ENCODE measurements at regions not wholly inside any gene's neighbourhood (a gene's known extent, or its start where the extent isn't known, plus 50 kb on each side); places are given as distances from the start of the nearest gene placed in this dataset.

- Histone ChIP-seq H3K9me3 (ENCODE audit: control insufficient read depth in 1 of 2, low read length in 2 of 2) (no peaks in the 10 kb centered on the region), H3K4me3 (ENCODE audit: low read length in 2 of 2) (no peak overlapping the region), H3K36me3 (ENCODE audit: insufficient read depth, low read length) (no peaks in the 10 kb centered on the region), H3K4me1 (ENCODE audit: insufficient read depth, low read length) (no peaks in the 10 kb centered on the region), H3K27me3 (ENCODE audit: insufficient read depth, low read length) (no peaks in the 10 kb centered on the region), H3K27ac (ENCODE audit: low read depth, low read length) (no peak overlapping the region)
- Mint-ChIP-seq H3K4me1 (no peaks in the 10 kb centered on the region), H3K27ac (no peak overlapping the region), H3K4me3 (no peak overlapping the region), H3K27me3 (no peaks in the 10 kb centered on the region), H3K9me3 (peaks cover 0 to 2% (median 0%) of the 10 kb centered on the region in 8 donors), H3K36me3 (no peaks in the 10 kb centered on the region)
- DNase-seq, result no peak
- ChIA-PET POLR2A (ENCODE audit: partially characterized antibody) (no interaction called here), CTCF (ENCODE audit: partially characterized antibody) (no interaction called here)
- intact Hi-C loops (cut with micrococcal nuclease), result no loop called here
These were observed 183.5 kb downstream of the UQCRFS1 start for GRCh38 chr19:29029268-29029958.

GRCh38 chr19:29022599-29022998 lies 190.4 kb downstream of the UQCRFS1 start:
- no peak overlapping the region for H3K4me3 ChIP-seq (ENCODE audit: low read length in 2 of 2)
- H3K4me1 ChIP-seq (ENCODE audit: insufficient read depth, low read length), result no peaks in the 10 kb centered on the region
- Mint-ChIP-seq H3K4me1 (no peaks in the 10 kb centered on the region), H3K9me3 (peaks cover 0 to 1% (median 0%) of the 10 kb centered on the region in 8 donors), H3K27me3 (no peaks in the 10 kb centered on the region), H3K27ac (no peak overlapping the region), H3K36me3 (no peaks in the 10 kb centered on the region), H3K4me3 (no peak overlapping the region)
- no peaks in the 10 kb centered on the region for H3K27me3 ChIP-seq (ENCODE audit: insufficient read depth, low read length)
- intact Hi-C loops (cut with micrococcal nuclease), result no loop called here
- H3K27ac ChIP-seq (ENCODE audit: low read depth, low read length), result no peak overlapping the region
- ChIA-PET CTCF (ENCODE audit: partially characterized antibody) (no interaction called here), POLR2A (ENCODE audit: partially characterized antibody) (no interaction called here)
- no peaks in the 10 kb centered on the region for H3K9me3 ChIP-seq (ENCODE audit: control insufficient read depth in 1 of 2, low read length in 2 of 2)
- DNase-seq, result no peak
- H3K36me3 ChIP-seq (ENCODE audit: insufficient read depth, low read length), result no peaks in the 10 kb centered on the region

- H3K27ac Mint-ChIP-seq, result no peak overlapping the region
- POLR2A ChIA-PET (ENCODE audit: partially characterized antibody), result no interaction called here
- Histone ChIP-seq H3K4me1 (ENCODE audit: insufficient read depth, low read length) (no peaks in the 10 kb centered on the region), H3K9me3 (ENCODE audit: control insufficient read depth in 1 of 2, low read length in 2 of 2) (no peaks in the 10 kb centered on the region), H3K4me3 (ENCODE audit: low read length in 2 of 2) (no peak overlapping the region), H3K27ac (ENCODE audit: low read depth, low read length) (no peak overlapping the region), H3K27me3 (ENCODE audit: insufficient read depth, low read length) (no peaks in the 10 kb centered on the region), H3K36me3 (ENCODE audit: insufficient read depth, low read length) (no peaks in the 10 kb centered on the region)
- H3K27me3 Mint-ChIP-seq, result no peaks in the 10 kb centered on the region
- intact Hi-C loops (cut with micrococcal nuclease), result no loop called here
- H3K4me1 Mint-ChIP-seq, result no peaks in the 10 kb centered on the region
- H3K4me3 Mint-ChIP-seq, result no peak overlapping the region
- no peak for DNase-seq
- CTCF ChIA-PET (ENCODE audit: partially characterized antibody), result no interaction called here
- H3K36me3 Mint-ChIP-seq, result no peaks in the 10 kb centered on the region
- peaks cover 0 to 1% (median 0%) of the 10 kb centered on the region in 8 donors for H3K9me3 Mint-ChIP-seq
These were observed 190.8 kb downstream of the UQCRFS1 start for GRCh38 chr19:29022165-29022564.

- intact Hi-C loops (cut with micrococcal nuclease), result no loop called here
- no peaks in the 10 kb centered on the region for H3K4me1 Mint-ChIP-seq
- Histone ChIP-seq H3K4me3 (ENCODE audit: low read length in 2 of 2) (no peak overlapping the region), H3K4me1 (ENCODE audit: insufficient read depth, low read length) (no peaks in the 10 kb centered on the region), H3K9me3 (ENCODE audit: control insufficient read depth in 1 of 2, low read length in 2 of 2) (no peaks in the 10 kb centered on the region), H3K27me3 (ENCODE audit: insufficient read depth, low read length) (no peaks in the 10 kb centered on the region), H3K36me3 (ENCODE audit: insufficient read depth, low read length) (no peaks in the 10 kb centered on the region), H3K27ac (ENCODE audit: low read depth, low read length) (no peak overlapping the region)
- H3K36me3 Mint-ChIP-seq, result no peaks in the 10 kb centered on the region
- no peak for DNase-seq
- H3K27ac Mint-ChIP-seq, result no peak overlapping the region
- CTCF ChIA-PET (ENCODE audit: partially characterized antibody), result no interaction called here
- H3K4me3 Mint-ChIP-seq, result no peak overlapping the region
- POLR2A ChIA-PET (ENCODE audit: partially characterized antibody), result no interaction called here
- no peaks in the 10 kb centered on the region for H3K27me3 Mint-ChIP-seq
- peaks cover 0 to 1% (median 0%) of the 10 kb centered on the region in 8 donors for H3K9me3 Mint-ChIP-seq
These were observed 191.6 kb downstream of the UQCRFS1 start for GRCh38 chr19:29021232-29021916.

GRCh38 chr19:29019403-29019802 lies 193.5 kb downstream of the UQCRFS1 start:
- intact Hi-C loops (cut with micrococcal nuclease), result no loop called here
- Mint-ChIP-seq H3K4me3 (no peak overlapping the region), H3K27ac (no peak overlapping the region), H3K27me3 (peaks cover 0 to under 1% of the 10 kb centered on the region in 2 donors), H3K36me3 (no peaks in the 10 kb centered on the region), H3K4me1 (no peaks in the 10 kb centered on the region), H3K9me3 (peaks cover 0 to 1% (median 0%) of the 10 kb centered on the region in 8 donors)
- DNase-seq, result no peak
- no peaks in the 10 kb centered on the region for H3K4me1 ChIP-seq (ENCODE audit: insufficient read depth, low read length)
- H3K27ac ChIP-seq (ENCODE audit: low read depth, low read length), result no peak overlapping the region
- CTCF ChIA-PET (ENCODE audit: partially characterized antibody), result no interaction called here
- H3K4me3 ChIP-seq (ENCODE audit: low read length in 2 of 2), result no peak overlapping the region
- no peaks in the 10 kb centered on the region for H3K36me3 ChIP-seq (ENCODE audit: insufficient read depth, low read length)
- H3K27me3 ChIP-seq (ENCODE audit: insufficient read depth, low read length), result no peaks in the 10 kb centered on the region
- H3K9me3 ChIP-seq (ENCODE audit: control insufficient read depth in 1 of 2, low read length in 2 of 2), result no peaks in the 10 kb centered on the region
- POLR2A ChIA-PET (ENCODE audit: partially characterized antibody), result no interaction called here

- Histone ChIP-seq H3K27me3 (ENCODE audit: insufficient read depth, low read length) (no peaks in the 10 kb centered on the region), H3K9me3 (ENCODE audit: control insufficient read depth in 1 of 2, low read length in 2 of 2) (no peaks in the 10 kb centered on the region), H3K36me3 (ENCODE audit: insufficient read depth, low read length) (no peaks in the 10 kb centered on the region), H3K4me1 (ENCODE audit: insufficient read depth, low read length) (no peaks in the 10 kb centered on the region), H3K4me3 (ENCODE audit: low read length in 2 of 2) (no peak overlapping the region), H3K27ac (ENCODE audit: low read depth, low read length) (no peak overlapping the region)
- POLR2A ChIA-PET (ENCODE audit: partially characterized antibody), result no interaction called here
- Mint-ChIP-seq H3K9me3 (peaks cover 0 to 1% (median 0%) of the 10 kb centered on the region in 8 donors), H3K36me3 (no peaks in the 10 kb centered on the region), H3K4me1 (no peaks in the 10 kb centered on the region), H3K27me3 (peaks cover 0 to 2% of the 10 kb centered on the region in 2 donors), H3K27ac (no peak overlapping the region), H3K4me3 (no peak overlapping the region)
- no peak for DNase-seq
- intact Hi-C loops (cut with micrococcal nuclease), result no loop called here
- CTCF ChIA-PET (ENCODE audit: partially characterized antibody), result no interaction called here
These were observed 194.4 kb downstream of the UQCRFS1 start for GRCh38 chr19:29018542-29018941.

GRCh38 chr19:29017788-29018187 lies 195.2 kb downstream of the UQCRFS1 start:
- Histone ChIP-seq H3K4me1 (ENCODE audit: insufficient read depth, low read length) (no peaks in the 10 kb centered on the region), H3K9me3 (ENCODE audit: control insufficient read depth in 1 of 2, low read length in 2 of 2) (no peaks in the 10 kb centered on the region), H3K36me3 (ENCODE audit: insufficient read depth, low read length) (no peaks in the 10 kb centered on the region), H3K27me3 (ENCODE audit: insufficient read depth, low read length) (no peaks in the 10 kb centered on the region), H3K4me3 (ENCODE audit: low read length in 2 of 2) (no peak overlapping the region), H3K27ac (ENCODE audit: low read depth, low read length) (no peak overlapping the region)
- intact Hi-C loops (cut with micrococcal nuclease), result no loop called here
- peaks cover 0 to 2% of the 10 kb centered on the region in 2 donors for H3K27me3 Mint-ChIP-seq
- no peaks in the 10 kb centered on the region for H3K4me1 Mint-ChIP-seq
- H3K4me3 Mint-ChIP-seq, result no peak overlapping the region
- ChIA-PET CTCF (ENCODE audit: partially characterized antibody) (no interaction called here), POLR2A (ENCODE audit: partially characterized antibody) (no interaction called here)
- H3K27ac Mint-ChIP-seq, result no peak overlapping the region
- no peaks in the 10 kb centered on the region for H3K36me3 Mint-ChIP-seq
- no peak for DNase-seq
- H3K9me3 Mint-ChIP-seq, result peaks cover 0 to 1% (median 0%) of the 10 kb centered on the region in 8 donors
